Activated CD4-positive, alpha-beta memory T cell treated with anti-CD3 and anti-CD28 coated beads, Interleukin-2, amount 10 ng/mL, durations not matched to agents 7 days and 5 days (primary cell): ENCODE measurements at regions not wholly inside any gene's neighbourhood (a gene's known extent, or its start where the extent isn't known, plus 50 kb on each side); places are given as distances from the start of the nearest gene placed in this dataset.
A peak's percentile ranks its signal among the peaks of the same experiment; 100 is the strongest.

Experiments
- CTCF ChIA-PET: fragments of 350-600 bp; sonication (Branson Sonifier 250); formaldehyde crosslinking; loops from one replicate; lab custom pipeline; 2021; ENCODE audit warnings: antibody characterized with exemption, inconsistent platforms; lab: Charles Lee
- POLR2A ChIA-PET: fragments of 350-600 bp; sonication (Branson Sonifier 250); formaldehyde crosslinking; loops from one replicate; lab custom pipeline; 2021; ENCODE audit warnings: antibody characterized with exemption; lab: Charles Lee
- DNase-seq: peaks from one replicate; pipeline ENCODE4 v3.0.0-alpha.2; 2020
- H3K27ac Mint-ChIP-seq: one replicate; pipeline ENCODE4 v1.8.0; 2021; ENCODE audit warnings: mild to moderate bottlenecking, mixed read lengths
- H3K27me3 Mint-ChIP-seq: one replicate; pipeline ENCODE4 v1.8.0; 2021; ENCODE audit warnings: mixed read lengths
- H3K36me3 Mint-ChIP-seq: one replicate; pipeline ENCODE4 v1.8.0; 2021; ENCODE audit warnings: low read depth, mixed read lengths
- H3K4me1 Mint-ChIP-seq: one replicate; pipeline ENCODE4 v1.8.0; 2021; ENCODE audit warnings: mixed read lengths
- H3K4me3 Mint-ChIP-seq: one replicate; pipeline ENCODE4 v1.8.0; 2021; ENCODE audit warnings: mild to moderate bottlenecking, mixed read lengths
- H3K9me3 Mint-ChIP-seq: one replicate; pipeline ENCODE4 v1.8.0; 2021; ENCODE audit warnings: mixed read lengths

DNA sequence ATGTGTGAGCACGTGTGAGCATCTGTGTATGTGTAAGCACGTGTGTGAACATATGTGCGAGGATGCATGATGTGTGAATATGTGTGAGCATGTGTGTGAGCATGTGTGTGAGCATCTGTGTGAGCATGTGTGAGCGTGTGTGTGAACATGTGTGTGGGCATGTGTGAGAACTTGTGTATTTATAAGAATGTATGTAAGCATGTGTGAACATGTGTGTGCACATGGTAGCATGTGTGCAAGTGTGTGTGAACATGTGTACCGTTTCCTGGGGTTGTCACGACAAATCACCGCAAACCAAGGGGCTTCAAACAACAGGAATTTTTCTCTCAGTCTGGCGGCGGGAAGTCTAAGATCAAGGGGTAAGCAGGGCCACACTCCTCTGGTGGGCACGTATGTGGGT is 238.3 kb downstream of the CTTN start:
- no peak for DNase-seq
- H3K4me1 Mint-ChIP-seq, result no peaks in the 10 kb centered on the region
- CTCF ChIA-PET, result no interaction called here
- H3K4me3 Mint-ChIP-seq, result no peak overlapping the region
- POLR2A ChIA-PET, result no interaction called here
- H3K27ac Mint-ChIP-seq, result no peak overlapping the region
- no peaks in the 10 kb centered on the region for H3K9me3 Mint-ChIP-seq
- no peaks in the 10 kb centered on the region for H3K27me3 Mint-ChIP-seq
- H3K36me3 Mint-ChIP-seq, result no peaks in the 10 kb centered on the region

DNA sequence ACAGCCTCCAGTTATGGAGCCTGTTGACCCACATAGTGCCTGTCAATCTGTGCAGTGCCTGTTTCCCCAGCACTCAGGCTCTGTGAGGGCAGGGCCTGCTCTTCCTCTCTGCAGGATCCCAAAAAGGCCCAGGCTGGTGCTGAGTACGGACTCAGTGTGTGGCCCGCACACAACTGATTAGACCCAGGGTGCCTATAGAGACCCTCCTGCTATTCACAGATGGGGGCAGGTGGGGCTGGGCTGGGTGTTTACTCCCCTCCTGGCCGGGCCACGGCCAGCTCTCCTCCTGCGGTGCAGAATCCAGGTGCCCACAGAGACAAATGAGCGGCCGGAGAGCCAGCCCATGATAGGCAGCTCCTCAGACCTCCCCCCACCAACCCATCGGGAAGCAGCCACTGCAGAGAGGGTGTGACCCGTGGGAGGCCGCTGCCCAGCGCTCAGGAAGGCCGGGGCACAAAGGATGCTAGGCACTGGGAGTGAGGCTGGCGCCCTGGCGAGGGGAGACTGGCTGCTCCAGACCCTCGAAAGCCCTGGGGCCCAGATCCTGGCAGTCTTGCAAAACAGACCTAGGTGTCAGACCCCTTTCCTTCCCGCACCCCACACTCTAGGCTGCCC is 239.0 kb downstream of the CTTN start:
- no peaks in the 10 kb centered on the region for H3K27me3 Mint-ChIP-seq
- no peak overlapping the region for H3K27ac Mint-ChIP-seq
- POLR2A ChIA-PET, result no interaction called here
- DNase-seq, result no peak
- H3K4me1 Mint-ChIP-seq, result no peaks in the 10 kb centered on the region
- no peaks in the 10 kb centered on the region for H3K9me3 Mint-ChIP-seq
- no peak overlapping the region for H3K4me3 Mint-ChIP-seq
- H3K36me3 Mint-ChIP-seq, result no peaks in the 10 kb centered on the region
- CTCF ChIA-PET, result no interaction called here

DNA sequence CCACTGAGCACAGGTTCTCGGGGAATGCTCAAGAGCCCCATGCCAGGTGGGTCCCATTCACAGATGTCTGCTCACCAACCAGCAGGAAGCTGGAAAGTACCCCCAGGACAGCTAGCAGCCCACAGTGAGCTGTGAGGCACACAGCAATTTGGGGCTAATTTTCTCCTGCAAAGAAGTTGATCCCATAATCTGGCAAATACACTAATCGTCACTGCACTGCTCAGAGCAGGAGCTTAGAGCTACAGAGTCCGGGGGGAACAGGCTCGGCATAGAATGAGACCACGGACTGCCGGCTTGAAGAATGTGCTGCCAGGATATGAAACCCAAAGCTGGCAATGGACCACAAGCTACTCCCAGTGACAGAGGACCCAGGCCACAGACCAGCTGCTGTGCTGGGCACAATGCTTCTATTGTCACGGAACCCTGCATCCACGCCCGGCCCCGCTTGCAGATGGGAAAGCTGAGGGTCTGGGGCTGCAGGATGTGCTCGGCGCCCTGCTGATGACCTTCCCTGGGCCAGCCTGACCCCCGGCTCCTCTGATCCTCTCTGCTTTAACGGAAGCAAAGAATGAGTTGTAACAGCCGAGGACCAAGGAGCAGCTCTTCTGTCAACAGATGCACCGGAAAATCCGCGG is 239.7 kb downstream of the CTTN start:
- no peak for DNase-seq
- no peak overlapping the region for H3K27ac Mint-ChIP-seq
- no peaks in the 10 kb centered on the region for H3K4me1 Mint-ChIP-seq
- CTCF ChIA-PET, result no interaction called here
- no peaks in the 10 kb centered on the region for H3K27me3 Mint-ChIP-seq
- no peak overlapping the region for H3K4me3 Mint-ChIP-seq
- POLR2A ChIA-PET, result no interaction called here
- no peaks in the 10 kb centered on the region for H3K9me3 Mint-ChIP-seq
- no peaks in the 10 kb centered on the region for H3K36me3 Mint-ChIP-seq

DNA sequence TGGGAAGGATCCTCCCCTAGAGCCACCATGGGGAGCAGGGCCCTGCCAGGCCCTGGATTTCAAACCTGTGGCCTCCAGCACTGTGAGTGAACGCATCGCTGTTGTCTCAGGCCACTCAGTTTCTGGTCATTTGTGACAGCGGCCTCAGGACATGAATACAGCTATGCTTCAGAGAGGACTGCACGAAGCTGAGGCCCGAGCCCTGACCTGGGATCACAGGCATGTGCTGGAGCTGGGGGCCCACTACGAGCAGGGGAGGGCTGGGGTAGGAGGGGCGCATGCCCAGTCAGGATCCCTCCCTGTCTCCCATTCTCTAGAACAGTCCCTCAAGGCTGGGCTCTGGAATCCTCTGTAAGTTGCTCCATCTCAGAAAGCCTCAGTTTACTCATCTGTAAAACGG is 242.1 kb downstream of the CTTN start:
- H3K27ac Mint-ChIP-seq, result no peak overlapping the region
- no peaks in the 10 kb centered on the region for H3K4me1 Mint-ChIP-seq
- CTCF ChIA-PET, result no interaction called here

DNA sequence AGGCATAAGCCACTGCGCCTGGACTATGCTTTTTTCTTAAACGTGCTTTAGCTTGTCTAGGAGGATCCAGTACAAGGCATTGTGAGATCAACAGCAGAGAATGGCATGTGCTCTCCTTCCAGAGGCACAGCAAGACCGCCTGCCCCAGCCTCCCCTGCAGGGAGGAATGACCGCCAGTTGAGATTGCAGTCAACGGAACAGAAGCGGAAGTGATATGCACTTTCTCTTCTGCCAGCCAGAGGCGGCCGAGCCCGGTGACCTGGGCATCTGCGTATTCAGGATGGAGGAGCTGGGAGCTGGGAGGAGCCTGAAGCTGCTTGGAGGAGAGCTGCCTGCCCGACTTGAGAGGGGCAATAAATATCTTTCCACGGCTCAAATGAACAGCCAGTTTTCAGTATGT is 243.0 kb downstream of the CTTN start:
- no peak for DNase-seq
- ChIA-PET POLR2A (no interaction called here), CTCF (no interaction called here)
- Mint-ChIP-seq H3K9me3 (no peaks in the 10 kb centered on the region), H3K36me3 (no peaks in the 10 kb centered on the region), H3K27ac (no peak overlapping the region), H3K4me1 (no peaks in the 10 kb centered on the region), H3K4me3 (no peak overlapping the region), H3K27me3 (no peaks in the 10 kb centered on the region)

More for the DNA sequence above, 242.1 kb downstream of the CTTN start:
- no peaks in the 10 kb centered on the region for H3K27me3 Mint-ChIP-seq
- no peak for DNase-seq
- no peaks in the 10 kb centered on the region for H3K36me3 Mint-ChIP-seq
- POLR2A ChIA-PET, result no interaction called here
- no peaks in the 10 kb centered on the region for H3K9me3 Mint-ChIP-seq
- H3K4me3 Mint-ChIP-seq, result no peak overlapping the region

DNA sequence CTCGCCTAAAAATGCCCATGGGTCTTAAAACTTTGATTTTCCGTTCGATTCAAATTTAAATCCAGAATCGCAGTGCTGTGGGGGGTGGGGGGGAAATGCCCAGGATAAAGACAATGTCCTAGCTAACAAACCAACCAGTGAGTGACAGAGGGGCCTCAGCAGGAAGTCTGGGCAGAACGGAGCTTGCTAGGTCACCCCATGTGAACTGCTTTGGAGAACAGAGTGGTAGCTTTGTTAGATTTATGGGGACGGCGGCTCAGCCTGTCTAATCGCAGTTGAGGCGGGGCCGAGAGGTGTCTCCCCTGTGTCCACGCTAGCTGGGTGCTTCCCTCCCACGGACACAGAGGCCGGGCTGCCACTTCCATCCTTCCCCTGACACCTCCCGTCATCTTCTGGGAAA is 243.9 kb downstream of the CTTN start:
- H3K36me3 Mint-ChIP-seq, result no peaks in the 10 kb centered on the region
- CTCF ChIA-PET, result no interaction called here
- no peak overlapping the region for H3K4me3 Mint-ChIP-seq
- no peaks in the 10 kb centered on the region for H3K4me1 Mint-ChIP-seq
- no peaks in the 10 kb centered on the region for H3K27me3 Mint-ChIP-seq
- no peak overlapping the region for H3K27ac Mint-ChIP-seq
- no peak for DNase-seq
- POLR2A ChIA-PET, result no interaction called here
- no peaks in the 10 kb centered on the region for H3K9me3 Mint-ChIP-seq

DNA sequence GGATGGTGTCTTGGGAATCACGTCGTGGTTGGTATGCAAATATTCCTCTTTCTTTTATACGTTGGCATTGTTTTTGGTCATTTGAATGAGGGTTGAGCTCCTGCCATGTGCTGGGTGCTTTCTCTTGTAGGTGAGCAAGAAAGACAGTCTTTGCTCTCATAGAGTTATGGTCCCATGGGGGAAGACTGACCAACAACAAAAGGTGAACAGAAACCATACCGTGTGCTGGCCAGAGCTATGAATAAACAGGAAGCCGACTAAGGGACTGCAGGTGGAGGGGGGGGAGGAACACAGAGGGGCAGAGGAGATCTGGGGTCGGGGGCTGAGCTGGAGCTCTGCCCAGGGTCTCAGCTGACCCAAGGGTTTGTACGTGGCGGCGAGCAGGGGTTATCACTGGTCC is 245.3 kb downstream of the CTTN start:
- CTCF ChIA-PET, result interaction anchor here (0.6 kb wide), 1 partner anchor 10 kb away, joined by 6 read pairs; no protein-coding TSS in a partner anchor

DNA sequence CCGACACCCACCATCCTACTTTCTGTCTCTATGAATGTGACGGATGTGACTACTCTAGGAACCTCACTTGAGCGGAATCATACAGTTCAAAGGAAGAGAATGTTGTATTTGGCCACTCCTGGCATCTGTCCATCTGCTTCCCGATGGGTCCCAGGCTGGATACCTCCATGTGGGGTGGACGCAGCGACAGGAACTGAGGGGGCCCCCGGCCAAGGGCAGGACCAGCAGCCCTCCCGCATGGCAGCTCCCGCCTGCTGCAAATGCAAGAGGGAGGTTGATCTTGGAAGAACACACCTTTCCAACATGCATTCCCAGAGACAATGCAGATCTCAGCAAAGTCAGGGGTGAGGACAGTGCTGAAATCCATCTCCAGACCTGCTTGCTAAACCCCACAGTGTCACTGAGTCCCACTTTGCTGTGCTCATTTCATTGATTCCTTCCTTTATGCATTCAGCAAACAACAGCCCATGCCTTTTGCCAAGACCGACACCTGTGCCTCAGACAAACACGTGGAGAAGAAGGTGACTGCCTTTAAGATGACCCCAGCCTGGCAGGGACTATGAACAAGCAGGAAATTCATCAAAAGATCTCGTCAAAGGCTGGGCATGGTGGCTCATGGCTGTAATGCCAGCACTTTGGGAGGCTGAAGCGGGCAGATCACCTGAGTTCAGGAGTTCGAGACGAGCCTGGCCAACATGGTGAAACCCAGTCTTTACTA is 246.2 kb downstream of the CTTN start:
- DNase-seq, result no peak

More for the DNA sequence above, 245.3 kb downstream of the CTTN start:
- Mint-ChIP-seq H3K36me3 (no peaks in the 10 kb centered on the region), H3K27ac (no peak overlapping the region), H3K27me3 (no peaks in the 10 kb centered on the region), H3K4me1 (no peaks in the 10 kb centered on the region), H3K9me3 (no peaks in the 10 kb centered on the region), H3K4me3 (no peak overlapping the region)
- POLR2A ChIA-PET, result no interaction called here
- no peak for DNase-seq

DNA sequence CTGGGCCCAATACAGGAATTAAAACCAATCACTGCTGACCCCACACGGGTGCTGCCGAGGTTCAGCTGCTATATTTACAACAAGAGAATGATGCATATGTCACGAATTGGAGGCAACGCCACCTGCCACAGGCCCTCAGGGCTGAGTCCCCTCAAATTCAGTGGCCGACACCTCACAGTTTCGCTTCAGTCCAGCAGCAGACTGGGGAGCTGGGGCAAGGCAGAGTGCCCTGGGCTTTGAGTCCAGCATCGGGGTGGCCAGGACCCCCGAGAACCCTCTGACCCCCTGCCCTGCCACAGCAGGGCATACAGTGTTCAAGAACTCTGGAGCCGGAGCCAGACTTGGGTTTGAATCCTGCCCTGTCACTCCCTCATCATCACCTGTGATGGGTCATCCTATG is 247.2 kb downstream of the CTTN start:
- no peaks in the 10 kb centered on the region for H3K4me1 Mint-ChIP-seq
- H3K4me3 Mint-ChIP-seq, result no peak overlapping the region
- ChIA-PET CTCF (no interaction called here), POLR2A (no interaction called here)
- no peaks in the 10 kb centered on the region for H3K9me3 Mint-ChIP-seq
- no peaks in the 10 kb centered on the region for H3K27me3 Mint-ChIP-seq
- H3K36me3 Mint-ChIP-seq, result no peaks in the 10 kb centered on the region
- no peak for DNase-seq
- no peak overlapping the region for H3K27ac Mint-ChIP-seq

More for the DNA sequence above, 246.2 kb downstream of the CTTN start:
- Mint-ChIP-seq H3K4me3 (no peak overlapping the region), H3K36me3 (no peaks in the 10 kb centered on the region), H3K9me3 (no peaks in the 10 kb centered on the region), H3K27me3 (no peaks in the 10 kb centered on the region), H3K4me1 (no peaks in the 10 kb centered on the region), H3K27ac (no peak overlapping the region)
- ChIA-PET POLR2A (no interaction called here), CTCF (no interaction called here)

DNA sequence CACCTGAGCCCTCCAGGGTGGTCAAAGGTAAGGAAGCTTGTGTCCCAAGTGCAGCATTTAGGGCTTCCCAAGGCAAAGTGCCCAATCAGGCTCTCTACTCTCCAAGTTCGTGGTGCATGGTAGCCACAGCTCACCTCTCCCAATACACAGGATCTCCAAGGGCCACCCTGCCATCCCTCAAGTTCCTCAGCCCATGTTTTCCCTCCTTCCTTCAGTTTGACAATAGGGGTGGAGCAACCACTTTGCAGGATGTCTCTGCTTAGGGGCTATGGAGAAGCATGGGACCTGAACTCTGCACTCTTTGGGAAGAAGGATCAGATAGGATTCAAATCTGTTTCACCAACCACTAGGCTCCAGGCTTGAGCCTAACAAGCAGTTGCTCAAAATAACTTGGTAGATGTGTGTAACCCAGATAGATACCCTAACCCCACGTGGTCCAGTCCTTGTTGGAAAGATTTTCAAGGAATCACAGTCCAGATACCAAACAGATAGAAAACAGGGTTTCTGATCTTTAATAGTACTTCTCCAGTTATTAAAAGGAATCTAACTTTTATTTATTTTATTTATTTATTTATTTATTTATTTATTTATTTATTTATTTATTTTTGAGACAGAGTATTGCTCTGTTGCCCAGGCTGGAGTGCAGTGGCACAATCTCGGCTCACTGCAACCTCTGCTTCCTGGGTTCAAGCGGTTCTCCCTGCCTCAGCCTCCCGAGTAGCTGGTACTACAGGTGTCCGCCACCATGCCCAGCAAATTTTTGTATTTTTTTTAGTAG is 248.1 kb downstream of the CTTN start:
- Mint-ChIP-seq H3K4me3 (no peak overlapping the region), H3K27me3 (no peaks in the 10 kb centered on the region), H3K9me3 (no peaks in the 10 kb centered on the region), H3K4me1 (no peaks in the 10 kb centered on the region), H3K36me3 (no peaks in the 10 kb centered on the region), H3K27ac (no peak overlapping the region)
- CTCF ChIA-PET, result no interaction called here
- POLR2A ChIA-PET, result no interaction called here
- DNase-seq, result no peak

DNA sequence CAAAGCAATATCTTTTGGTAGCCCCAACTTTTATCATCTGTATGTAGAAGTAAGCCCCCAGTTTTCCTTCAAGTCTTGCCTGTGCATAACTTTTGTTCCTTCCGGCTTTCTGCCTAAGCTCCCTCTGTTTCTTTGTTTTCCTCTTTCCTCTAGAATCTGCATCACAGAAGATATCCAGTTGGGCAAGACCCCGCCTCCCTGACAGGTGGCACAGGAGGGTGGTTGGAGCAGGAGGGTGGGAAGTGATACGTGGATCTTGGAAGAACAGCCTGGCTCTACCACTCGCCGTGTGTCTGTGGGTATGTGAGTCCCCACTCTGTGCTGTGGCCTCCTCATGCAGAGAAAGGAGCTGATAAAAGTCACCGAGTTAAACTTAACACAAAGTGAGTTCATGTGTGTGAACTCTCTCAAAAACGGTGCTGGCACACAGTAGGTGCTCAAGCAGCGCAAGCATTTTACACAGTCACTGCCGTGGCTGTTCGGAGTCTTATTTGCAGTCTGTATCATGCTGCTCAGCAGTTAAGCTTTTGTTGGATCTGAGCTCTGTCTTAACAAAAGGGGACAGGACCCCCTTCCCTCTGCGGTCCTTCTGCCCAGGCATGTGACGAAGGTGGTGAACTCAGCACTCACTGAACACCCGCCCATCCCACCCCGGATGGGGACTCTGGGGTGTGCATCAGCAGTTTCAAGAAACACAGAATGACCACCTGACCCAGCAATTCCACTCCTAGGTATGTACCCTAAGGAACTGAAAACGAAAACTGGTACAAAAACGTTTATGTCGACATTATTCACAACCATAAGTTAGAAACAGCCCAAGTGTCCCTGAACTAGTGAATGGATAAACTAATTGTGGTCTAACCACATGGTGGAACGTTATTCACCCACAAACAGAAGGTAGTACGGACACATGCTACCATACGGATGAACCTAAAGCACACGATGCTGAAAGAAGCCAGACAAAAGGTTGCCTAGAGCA is 249.1 kb downstream of the CTTN start:
- DNase-seq, result no peak
- no peaks in the 10 kb centered on the region for H3K27me3 Mint-ChIP-seq
- POLR2A ChIA-PET, result no interaction called here
- CTCF ChIA-PET, result no interaction called here
- H3K4me1 Mint-ChIP-seq, result no peaks in the 10 kb centered on the region
- no peaks in the 10 kb centered on the region for H3K36me3 Mint-ChIP-seq
- H3K27ac Mint-ChIP-seq, result no peak overlapping the region
- no peak overlapping the region for H3K4me3 Mint-ChIP-seq
- no peaks in the 10 kb centered on the region for H3K9me3 Mint-ChIP-seq

DNA sequence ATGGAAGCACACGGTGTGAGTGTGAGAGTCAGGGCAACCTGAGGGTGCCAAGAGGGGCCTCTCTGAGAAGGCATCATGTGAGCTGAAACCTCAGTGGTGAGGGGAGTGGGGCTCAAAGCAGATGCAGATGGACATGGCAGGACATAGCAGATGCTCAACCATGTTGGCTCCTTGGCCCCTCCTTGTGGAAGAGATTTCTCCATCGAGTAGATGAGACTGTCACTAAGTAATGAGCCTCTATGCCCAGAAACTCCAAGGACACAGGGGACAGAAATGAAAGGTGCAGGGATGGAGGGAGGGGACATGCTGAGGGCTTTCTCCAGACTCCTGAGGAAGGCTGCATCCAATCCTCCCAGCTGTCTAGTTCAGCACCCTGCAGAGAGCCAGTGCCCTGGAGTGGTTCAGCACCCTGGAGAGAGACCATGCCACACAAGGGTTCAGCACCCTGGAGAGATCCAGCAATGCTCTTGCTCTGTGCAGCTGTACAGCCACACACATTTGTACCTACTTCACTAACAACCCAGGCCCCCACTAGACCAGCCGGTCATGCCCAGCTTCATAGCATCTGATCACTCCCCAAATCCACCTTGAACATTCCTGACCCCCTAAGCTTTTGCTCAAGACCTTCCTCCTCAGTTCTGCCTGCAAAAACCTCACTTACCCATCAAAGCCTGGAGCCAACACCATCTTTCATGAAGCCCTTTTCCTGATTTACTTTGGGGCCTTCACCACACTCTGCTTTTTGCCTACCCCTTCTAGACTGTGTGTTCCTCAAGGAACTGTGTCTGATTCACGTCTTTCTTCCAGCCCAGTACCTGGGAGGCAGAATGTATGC is 252.0 kb downstream of the CTTN start:
- ChIA-PET CTCF (no interaction called here), POLR2A (no interaction called here)
- no peaks in the 10 kb centered on the region for H3K27me3 Mint-ChIP-seq
- peak; percentile 52 for DNase-seq
- no peak overlapping the region for H3K27ac Mint-ChIP-seq
- no peaks in the 10 kb centered on the region for H3K36me3 Mint-ChIP-seq
- no peak overlapping the region for H3K4me3 Mint-ChIP-seq
- H3K9me3 Mint-ChIP-seq, result no peaks in the 10 kb centered on the region
- H3K4me1 Mint-ChIP-seq, result no peaks in the 10 kb centered on the region
